CD8-positive, alpha-beta memory T cell (primary cell): ENCODE measurements at regions not wholly inside any gene's neighbourhood (a gene's known extent, or its start where the extent isn't known, plus 50 kb on each side); places are given as distances from the start of the nearest gene placed in this dataset.
A peak's percentile ranks its signal among the peaks of the same experiment; 100 is the strongest.
"Not testable (repeated sequence)": the region's sequence is repeated elsewhere in the genome, so short reads cannot be mapped to it uniquely, and the experiment has no call there.

Experiments
- CTCF ChIA-PET: fragments of 350-600 bp; sonication (Branson Sonifier 250); formaldehyde crosslinking; loops from one replicate; lab custom pipeline; 2021; ENCODE audit warnings: antibody characterized with exemption; lab: Charles Lee
- POLR2A ChIA-PET: fragments of 350-600 bp; sonication (Branson Sonifier 250); formaldehyde crosslinking; loops from one replicate; lab custom pipeline; 2021; ENCODE audit warnings: antibody characterized with exemption; lab: Charles Lee
- DNase-seq, 5 donors: peaks; one replicate each; pipeline versions ENCODE4 v3.0.0 to v3.0.0-alpha.2; 2020 to 2022; ENCODE audit warnings: mixed read lengths in 1 of 5
- H3K27ac ChIP-seq: one replicate; pipeline ENCODE4 v1.7.0; 2013; ENCODE audit warnings: low read depth, mild to moderate bottlenecking, low read length, moderate library complexity
- H3K27me3 ChIP-seq: 2 replicates; pipeline ENCODE4 v1.7.0; 2013; ENCODE audit warnings: low read length, mild to moderate bottlenecking; ENCODE audit not compliant: insufficient read depth, poor library complexity, severe bottlenecking
- H3K36me3 ChIP-seq: 2 replicates; pipeline ENCODE4 v1.7.0; 2013; ENCODE audit warnings: mild to moderate bottlenecking, low read length, moderate library complexity; ENCODE audit not compliant: insufficient read depth
- H3K4me1 ChIP-seq: 2 replicates; pipeline ENCODE4 v1.7.0; 2013; ENCODE audit warnings: mild to moderate bottlenecking, low read length, moderate library complexity; ENCODE audit not compliant: insufficient read depth
- H3K4me3 ChIP-seq: 2 replicates; pipeline ENCODE4 v1.7.0; 2013; ENCODE audit warnings: mild to moderate bottlenecking, low read length
- H3K9me3 ChIP-seq: 2 replicates; pipeline ENCODE4 v1.7.0; 2013; ENCODE audit warnings: mild to moderate bottlenecking, low read length
- H3K27ac Mint-ChIP-seq, 8 donors: one replicate each; pipeline ENCODE4 v1.8.0; 2020 to 2021; ENCODE audit warnings: mixed read lengths in 8 of 8, mild to moderate bottlenecking in 6 of 8, inconsistent platforms in 3 of 8, moderate library complexity in 3 of 8
- H3K27me3 Mint-ChIP-seq, 2 donors: one replicate each; pipeline ENCODE4 v1.8.0; 2020 to 2021; ENCODE audit warnings: mixed read lengths in 2 of 2, mild to moderate bottlenecking in 1 of 2, moderate library complexity in 1 of 2
- H3K36me3 Mint-ChIP-seq, 3 donors: one replicate each; pipeline ENCODE4 v1.8.0; 2020 to 2021; ENCODE audit warnings: mixed read lengths in 3 of 3, inconsistent platforms in 1 of 3, mild to moderate bottlenecking in 1 of 3
- H3K4me1 Mint-ChIP-seq, 3 donors: one replicate each; pipeline ENCODE4 v1.8.0; 2020 to 2021; ENCODE audit warnings: mixed read lengths in 3 of 3, inconsistent platforms in 1 of 3, mild to moderate bottlenecking in 1 of 3
- H3K4me3 Mint-ChIP-seq, 7 donors: one replicate each; pipeline ENCODE4 v1.8.0; 2020 to 2021; ENCODE audit warnings: mixed read lengths in 7 of 7, mild to moderate bottlenecking in 6 of 7, moderate library complexity in 4 of 7, inconsistent platforms in 2 of 7
- H3K9me3 Mint-ChIP-seq, 5 donors: one replicate each; pipeline ENCODE4 v1.8.0; 2020 to 2022; ENCODE audit warnings: mixed read lengths in 5 of 5, mild to moderate bottlenecking in 3 of 5, moderate library complexity in 2 of 5, inconsistent platforms in 1 of 5

GRCh38 chr10:130265542-130265941, 129.4 kb downstream of the GLRX3 start:
- no peak for DNase-seq

GRCh38 chr10:130282492-130283218, 146.5 kb downstream of the GLRX3 start:
- H3K9me3 ChIP-seq, result peaks cover 48% of the 10 kb centered on the region
- no peaks in the 10 kb centered on the region for H3K36me3 ChIP-seq
- no peak overlapping the region for H3K27ac ChIP-seq
- H3K4me3 Mint-ChIP-seq, result no peak overlapping the region
- CTCF ChIA-PET, result no interaction called here
- H3K27me3 Mint-ChIP-seq, result peaks cover 0 to 2% of the 10 kb centered on the region in 2 donors
- H3K27ac Mint-ChIP-seq, result no peak overlapping the region
- POLR2A ChIA-PET, result no interaction called here
- no peak overlapping the region for H3K4me3 ChIP-seq
- no peaks in the 10 kb centered on the region for H3K4me1 Mint-ChIP-seq
- no peak for DNase-seq
- H3K9me3 Mint-ChIP-seq, result peaks cover 58 to 97% (median 91%) of the 10 kb centered on the region in 5 donors
- peaks cover 8 to 27% (median 22%) of the 10 kb centered on the region in 3 donors for H3K36me3 Mint-ChIP-seq
- no peaks in the 10 kb centered on the region for H3K27me3 ChIP-seq
- H3K4me1 ChIP-seq, result no peaks in the 10 kb centered on the region

More at GRCh38 chr10:130265542-130265941, 129.4 kb downstream of the GLRX3 start:
- ChIA-PET POLR2A (no interaction called here), CTCF (no interaction called here)
- no peak overlapping the region for H3K27ac ChIP-seq
- no peak overlapping the region for H3K4me3 ChIP-seq
- H3K9me3 ChIP-seq, result no peaks in the 10 kb centered on the region
- H3K4me1 ChIP-seq, result no peaks in the 10 kb centered on the region
- Mint-ChIP-seq H3K4me1 (no peaks in the 10 kb centered on the region), H3K27me3 (peaks cover 0 to 8% of the 10 kb centered on the region in 2 donors), H3K9me3 (peaks cover 0 to 23% (median 2%) of the 10 kb centered on the region in 5 donors), H3K4me3 (no peak overlapping the region), H3K27ac (no peak overlapping the region), H3K36me3 (peaks cover 0 to 15% (median 5%) of the 10 kb centered on the region in 3 donors)
- H3K27me3 ChIP-seq, result no peaks in the 10 kb centered on the region
- H3K36me3 ChIP-seq, result no peaks in the 10 kb centered on the region

- H3K27me3 ChIP-seq, result no peaks in the 10 kb centered on the region
- H3K9me3 ChIP-seq, result peaks cover 48% of the 10 kb centered on the region
- CTCF ChIA-PET, result no interaction called here
- POLR2A ChIA-PET, result no interaction called here
- H3K4me3 ChIP-seq, result no peak overlapping the region
- no peaks in the 10 kb centered on the region for H3K36me3 ChIP-seq
- H3K4me3 Mint-ChIP-seq, result no peak overlapping the region
- H3K36me3 Mint-ChIP-seq, result peaks cover 8 to 27% (median 22%) of the 10 kb centered on the region in 3 donors
- peaks cover 0 to 5% of the 10 kb centered on the region in 2 donors for H3K27me3 Mint-ChIP-seq
- no peak overlapping the region for H3K27ac Mint-ChIP-seq
- no peaks in the 10 kb centered on the region for H3K4me1 Mint-ChIP-seq
- peaks cover 61 to 97% (median 89%) of the 10 kb centered on the region in 5 donors for H3K9me3 Mint-ChIP-seq
- no peaks in the 10 kb centered on the region for H3K4me1 ChIP-seq
- no peak for DNase-seq
- H3K27ac ChIP-seq, result no peak overlapping the region
Observed at GRCh38 chr10:130283219-130283545, 147.0 kb downstream of the GLRX3 start.

- DNase-seq, H3K4me3 Mint-ChIP-seq, H3K4me1 ChIP-seq, H3K4me3 ChIP-seq, H3K36me3 ChIP-seq, H3K27ac ChIP-seq, H3K4me1 Mint-ChIP-seq, POLR2A ChIA-PET, CTCF ChIA-PET, H3K27me3 Mint-ChIP-seq, H3K27me3 ChIP-seq, H3K27ac Mint-ChIP-seq: not testable (repeated sequence)
- peaks cover 30% of the 10 kb centered on the region for H3K9me3 ChIP-seq
- Mint-ChIP-seq H3K36me3 (peaks cover 2 to 35% (median 4%) of the 10 kb centered on the region in 3 donors), H3K9me3 (peaks cover 51 to 84% (median 68%) of the 10 kb centered on the region in 5 donors)
Observed at GRCh38 chr10:130295761-130296160, 159.6 kb downstream of the GLRX3 start.

- H3K27me3 Mint-ChIP-seq, result peaks cover 0 to 7% of the 10 kb centered on the region in 2 donors
- H3K27ac Mint-ChIP-seq, result no peak overlapping the region
- CTCF ChIA-PET, result interaction anchor here (1.5 kb wide), 1 partner anchor 190 kb away, joined by 8 read pairs; the partner anchor contains the start of gene C10orf143
- Histone ChIP-seq H3K9me3 (peaks cover 30% of the 10 kb centered on the region), H3K4me1 (peaks cover 4% of the 10 kb centered on the region), H3K27me3 (no peaks in the 10 kb centered on the region), H3K27ac (no peak overlapping the region), H3K36me3 (no peaks in the 10 kb centered on the region), H3K4me3 (no peak overlapping the region)
- peak in 3 of 5 donors; percentile 12 to 61 (median 21) for DNase-seq
- peaks cover 4 to 30% (median 5%) of the 10 kb centered on the region in 3 donors for H3K36me3 Mint-ChIP-seq
- POLR2A ChIA-PET, result no interaction called here
- peaks cover 5 to 8% (median 7%) of the 10 kb centered on the region in 3 donors for H3K4me1 Mint-ChIP-seq
- peaks cover 43 to 77% (median 54%) of the 10 kb centered on the region in 5 donors for H3K9me3 Mint-ChIP-seq
- peak overlapping the region in 5 of 7 donors; percentile 49 to 83 (median 79) for H3K4me3 Mint-ChIP-seq
Observed at GRCh38 chr10:130300608-130301020, 164.4 kb downstream of the GLRX3 start.

GRCh38 chr10:130301021-130301892, 165.1 kb downstream of the GLRX3 start:
- Histone ChIP-seq H3K27me3 (no peaks in the 10 kb centered on the region), H3K36me3 (no peaks in the 10 kb centered on the region), H3K9me3 (peaks cover 28% of the 10 kb centered on the region), H3K4me1 (peaks cover 4% of the 10 kb centered on the region), H3K4me3 (no peak overlapping the region), H3K27ac (no peak overlapping the region)
- peaks cover 38 to 77% (median 53%) of the 10 kb centered on the region in 5 donors for H3K9me3 Mint-ChIP-seq
- peak overlapping the region in 6 of 7 donors; percentile 65 to 83 (median 79) for H3K4me3 Mint-ChIP-seq
- peaks cover 5 to 8% (median 7%) of the 10 kb centered on the region in 3 donors for H3K4me1 Mint-ChIP-seq
- H3K36me3 Mint-ChIP-seq, result peaks cover 4 to 31% (median 5%) of the 10 kb centered on the region in 3 donors
- H3K27me3 Mint-ChIP-seq, result peaks cover 0 to 7% of the 10 kb centered on the region in 2 donors
- peak; percentile 22 to 68 (median 38) for DNase-seq
- CTCF ChIA-PET, result interaction anchor here (1.5 kb wide), 1 partner anchor 191 kb away, joined by 8 read pairs; the partner anchor contains the start of gene C10orf143
- POLR2A ChIA-PET, result no interaction called here
- peak overlapping the region in 7 of 8 donors; percentile 55 to 95 (median 66) for H3K27ac Mint-ChIP-seq

GRCh38 chr10:130326954-130327353, 190.8 kb downstream of the GLRX3 start:
- Histone ChIP-seq H3K27me3 (no peaks in the 10 kb centered on the region), H3K4me1 (no peaks in the 10 kb centered on the region), H3K36me3 (no peaks in the 10 kb centered on the region), H3K9me3 (no peaks in the 10 kb centered on the region), H3K4me3 (no peak overlapping the region), H3K27ac (no peak overlapping the region)
- Mint-ChIP-seq H3K36me3 (peaks cover 0 to 2% (median 0%) of the 10 kb centered on the region in 3 donors), H3K4me1 (no peaks in the 10 kb centered on the region), H3K27me3 (peaks cover 0 to 3% of the 10 kb centered on the region in 2 donors), H3K27ac (no peak overlapping the region), H3K4me3 (no peak overlapping the region), H3K9me3 (peaks cover 4 to 34% (median 8%) of the 10 kb centered on the region in 5 donors)
- ChIA-PET CTCF (no interaction called here), POLR2A (no interaction called here)
- no peak for DNase-seq
